ENCODE measurements at regions not wholly inside any gene's neighbourhood (a gene's known extent, or its start where the extent isn't known, plus 50 kb on each side); places are given as distances from the start of the nearest gene placed in this dataset.
"Not testable (repeated sequence)": the region's sequence is repeated elsewhere in the genome, so short reads cannot be mapped to it uniquely, and the experiment has no call there.

- DNase-seq: no peak
These were observed 177.5 kb upstream of the TMEM45B start for GRCh38 chr11:129637983-129638776.

GRCh38 chr11:129639300-129639699 is 176.3 kb upstream of the TMEM45B start:
- DNase-seq: no peak

GRCh38 chr11:129640671-129641070 is 175.0 kb upstream of the TMEM45B start:
- no peak for DNase-seq

- DNase-seq: no peak
These were observed 172.5 kb upstream of the TMEM45B start for GRCh38 chr11:129643031-129643721.

- DNase-seq: no peak
These were observed 171.3 kb upstream of the TMEM45B start for GRCh38 chr11:129644326-129644725.

GRCh38 chr11:129645943-129646342 is 169.7 kb upstream of the TMEM45B start:
- no peak for DNase-seq

- not testable (repeated sequence) for DNase-seq
These were observed 165.6 kb upstream of the TMEM45B start for GRCh38 chr11:129650044-129650443.

- no peak for DNase-seq
These were observed 162.8 kb upstream of the TMEM45B start for GRCh38 chr11:129652835-129653234.

GRCh38 chr11:129655247-129655832 is 160.3 kb upstream of the TMEM45B start:
- no peak for DNase-seq

GRCh38 chr11:129657866-129658525 is 157.7 kb upstream of the TMEM45B start:
- DNase-seq: no peak

- no peak for DNase-seq
These were observed 157.2 kb upstream of the TMEM45B start for GRCh38 chr11:129658526-129658867.

- DNase-seq: no peak
These were observed 134.7 kb upstream of the TMEM45B start for GRCh38 chr11:129680907-129681306.

GRCh38 chr11:129681344-129682114 is 134.1 kb upstream of the TMEM45B start:
- no peak for DNase-seq

- DNase-seq: no peak
These were observed 129.4 kb upstream of the TMEM45B start for GRCh38 chr11:129686269-129686668.

- no peak for DNase-seq
These were observed 124.5 kb upstream of the TMEM45B start for GRCh38 chr11:129691142-129691541.

GRCh38 chr11:129694538-129694937 is 121.1 kb upstream of the TMEM45B start:
- DNase-seq: no peak

GRCh38 chr11:129694966-129695365 is 120.7 kb upstream of the TMEM45B start:
- no peak for DNase-seq

GRCh38 chr11:129695571-129696308 is 119.9 kb upstream of the TMEM45B start:
- peak; percentile 85 for DNase-seq

GRCh38 chr11:129696309-129696989 is 119.2 kb upstream of the TMEM45B start:
- DNase-seq: no peak

GRCh38 chr11:129698212-129698611 is 117.4 kb upstream of the TMEM45B start:
- DNase-seq: no peak

GRCh38 chr11:129699711-129700304 is 115.8 kb upstream of the TMEM45B start:
- no peak for DNase-seq
